Endometrium (tissue), 2 donors: ENCODE measurements at regions not wholly inside any gene's neighbourhood (a gene's known extent, or its start where the extent isn't known, plus 50 kb on each side); places are given as distances from the start of the nearest gene placed in this dataset.
"Not testable (repeated sequence)": the region's sequence is repeated elsewhere in the genome, so short reads cannot be mapped to it uniquely, and the experiment has no call there.

Experiments
- FAIRE-seq: peaks from 2 replicates; lab custom pipeline; 2012; peaks lifted over from hg19 to GRCh38; lab: Jason Lieb, UNC
- donor health status: control.
- donor health status: control.

- FAIRE-seq: no peak
Measured at GRCh38 chr17:54494721-54495715, 405.6 kb upstream of the TOM1L1 start.

DNA sequence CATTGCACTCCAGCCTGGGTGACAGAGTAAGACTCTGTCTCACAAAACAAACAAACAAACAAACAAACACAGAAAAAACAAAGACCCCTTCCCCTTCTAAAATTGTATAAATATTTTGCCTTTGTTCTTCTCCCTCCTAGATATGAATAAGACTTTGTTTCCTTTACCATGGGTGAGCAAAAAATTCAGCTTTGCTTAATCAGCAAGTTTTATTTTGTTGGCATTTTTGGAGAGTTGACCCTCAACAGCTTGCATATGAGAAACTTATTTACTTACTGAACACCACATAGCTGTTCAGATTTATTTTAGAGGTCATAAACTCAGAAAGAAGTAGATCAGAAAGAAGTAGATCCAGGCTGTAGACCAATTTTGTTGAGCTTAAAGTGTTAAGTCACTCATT is 395.2 kb upstream of the TOM1L1 start:
- FAIRE-seq: no peak

DNA sequence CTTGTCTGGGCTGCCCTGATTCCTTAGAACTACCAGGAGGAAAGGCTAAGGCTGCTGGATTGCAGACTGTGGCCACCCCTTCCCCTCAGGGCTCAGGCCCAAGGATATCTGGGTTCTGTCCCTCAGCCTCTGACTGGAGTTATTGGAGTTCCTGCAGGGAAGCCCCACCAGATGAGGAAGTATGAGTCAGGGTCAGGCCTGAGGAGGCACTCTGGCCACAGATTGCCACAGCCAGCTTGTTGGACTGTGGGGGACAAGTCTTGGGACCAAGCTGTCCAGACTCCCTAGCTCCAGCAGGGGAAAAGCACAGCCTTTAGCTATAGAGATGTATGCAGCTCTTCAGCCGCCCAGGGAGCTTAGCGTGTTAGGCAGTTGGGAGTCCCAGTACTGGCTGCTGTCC is 381.9 kb upstream of the TOM1L1 start:
- FAIRE-seq: no peak

DNA sequence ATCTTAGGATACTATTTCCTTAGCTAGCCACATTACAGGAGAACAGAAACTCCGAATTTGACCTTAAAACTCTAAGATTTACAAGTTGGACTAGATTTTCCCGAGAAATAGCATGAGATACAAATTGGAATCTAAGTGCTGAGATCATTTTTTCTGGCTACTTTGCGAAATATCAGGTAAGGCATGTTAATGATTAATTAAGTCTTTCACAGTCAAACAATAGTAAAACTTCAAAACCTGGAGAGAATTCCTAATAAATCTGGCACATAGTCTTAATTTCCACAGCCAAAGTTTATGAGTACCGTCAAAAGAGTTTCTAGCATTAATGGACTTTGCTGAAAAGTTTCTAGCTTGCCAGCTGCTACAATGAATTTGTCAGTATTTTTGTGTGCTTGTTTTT is 379.5 kb upstream of the TOM1L1 start:
- no peak for FAIRE-seq

DNA sequence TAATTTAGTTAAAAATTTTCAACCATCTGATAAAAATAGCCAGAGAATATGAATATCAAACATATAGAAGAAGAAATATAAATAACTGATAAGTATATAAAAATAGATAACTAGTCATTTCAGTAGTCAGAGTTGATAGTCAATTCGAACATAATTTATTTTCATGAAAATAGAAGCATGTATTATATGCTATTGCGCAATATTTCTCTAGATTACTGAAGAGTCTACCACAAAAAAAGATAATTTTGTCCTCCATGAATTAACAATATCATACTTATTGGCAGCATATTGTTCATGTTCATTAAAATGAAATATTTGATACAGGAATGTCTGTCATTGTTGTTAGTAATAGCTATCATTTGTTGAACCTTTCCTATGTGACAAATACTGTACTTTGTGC is 376.2 kb upstream of the TOM1L1 start:
- FAIRE-seq: no peak

- no peak for FAIRE-seq
Measured at GRCh38 chr17:54527941-54528340, 372.7 kb upstream of the TOM1L1 start.

DNA sequence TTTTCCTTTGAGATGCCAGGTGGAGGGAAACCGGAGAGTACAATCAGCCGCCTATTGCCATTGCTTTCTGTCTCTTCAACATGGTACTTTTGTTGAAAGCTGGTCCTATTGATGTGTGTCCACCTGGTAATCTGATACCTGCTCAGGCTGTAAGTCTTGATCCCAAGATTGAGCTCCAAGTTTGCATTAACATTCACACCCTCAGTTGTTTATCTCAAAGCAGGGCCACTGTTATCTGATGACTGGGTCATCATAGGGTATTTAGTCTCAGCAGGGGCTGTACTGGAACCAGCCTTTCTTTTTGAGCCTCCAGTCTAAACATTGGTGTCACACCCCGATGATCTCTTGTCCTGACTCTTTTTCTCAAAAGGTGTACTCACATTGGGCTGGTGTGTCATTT is 370.3 kb upstream of the TOM1L1 start:
- no peak for FAIRE-seq

DNA sequence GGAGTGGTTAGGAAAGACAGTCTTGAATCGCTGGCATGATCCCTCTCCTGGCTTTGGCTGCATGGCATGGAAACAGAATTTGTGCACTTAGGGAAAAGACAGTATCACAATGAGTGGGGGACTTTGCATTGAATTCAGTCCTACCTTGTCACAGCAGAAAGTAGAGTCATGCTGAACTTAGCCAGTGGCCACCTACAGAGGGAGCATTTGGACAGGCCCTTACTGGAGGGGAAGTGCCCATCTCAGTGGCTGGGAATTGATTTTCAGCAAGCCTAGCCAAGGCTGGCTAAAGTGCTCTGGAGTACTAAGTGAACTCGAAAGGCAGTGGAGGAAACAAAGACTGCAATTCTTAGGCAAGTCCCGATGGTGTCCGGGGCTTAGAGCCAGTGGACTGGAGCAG is 364.3 kb upstream of the TOM1L1 start:
- no peak for FAIRE-seq

- no peak for FAIRE-seq
Measured at GRCh38 chr17:54537656-54538055, 363.0 kb upstream of the TOM1L1 start.

- no peak for FAIRE-seq
Measured at GRCh38 chr17:54544249-54544648, 356.4 kb upstream of the TOM1L1 start.

DNA sequence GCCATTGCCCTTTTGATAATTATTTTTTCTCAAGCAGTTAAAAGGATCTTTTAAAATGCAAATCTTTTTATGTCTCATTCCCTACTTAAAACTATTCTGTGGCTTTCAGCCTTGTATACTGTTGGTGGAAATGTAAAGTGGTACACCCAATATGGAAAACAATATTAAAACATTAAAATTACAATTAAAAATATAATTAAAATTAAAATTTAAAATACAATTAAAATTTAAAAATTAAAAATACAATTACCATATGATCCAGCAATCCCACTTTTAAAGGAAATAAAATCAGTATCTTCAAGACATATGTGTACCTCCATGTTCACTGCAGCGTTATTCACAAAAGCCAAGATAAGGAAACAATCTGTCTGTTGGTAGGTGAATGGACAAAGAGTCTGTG is 340.8 kb upstream of the TOM1L1 start:
- no peak for FAIRE-seq

DNA sequence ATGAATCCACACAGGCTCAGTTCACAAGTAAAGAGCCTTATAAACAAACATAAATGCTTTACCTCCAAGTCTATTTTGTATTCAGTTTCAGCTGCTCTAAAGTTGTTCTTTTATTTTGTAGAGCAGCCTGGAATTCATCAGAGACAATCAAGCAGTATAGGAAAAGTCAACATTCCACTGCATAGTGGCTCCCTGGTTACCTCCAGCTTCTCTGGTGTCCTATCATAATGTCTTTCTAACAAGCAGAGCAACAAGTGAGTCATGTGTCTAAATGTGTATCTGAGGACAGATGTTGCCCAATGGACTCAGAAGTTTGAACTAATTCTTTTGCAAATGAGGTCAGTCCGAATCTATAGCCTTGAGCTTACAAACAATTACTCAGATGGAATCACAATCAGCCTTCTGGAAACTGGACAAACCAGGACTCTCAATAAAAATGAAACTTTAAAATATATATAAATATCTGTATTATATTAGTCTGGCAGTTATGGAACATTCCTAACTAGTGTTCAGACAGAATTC is 292.0 kb upstream of the TOM1L1 start:
- no peak for FAIRE-seq

- FAIRE-seq: no peak
Measured at GRCh38 chr17:54620399-54620978, 280.2 kb upstream of the TOM1L1 start.

GRCh38 chr17:54623746-54624145 is 276.9 kb upstream of the TOM1L1 start:
- FAIRE-seq: no peak

GRCh38 chr17:54626146-54626703 is 274.4 kb upstream of the TOM1L1 start:
- no peak for FAIRE-seq

DNA sequence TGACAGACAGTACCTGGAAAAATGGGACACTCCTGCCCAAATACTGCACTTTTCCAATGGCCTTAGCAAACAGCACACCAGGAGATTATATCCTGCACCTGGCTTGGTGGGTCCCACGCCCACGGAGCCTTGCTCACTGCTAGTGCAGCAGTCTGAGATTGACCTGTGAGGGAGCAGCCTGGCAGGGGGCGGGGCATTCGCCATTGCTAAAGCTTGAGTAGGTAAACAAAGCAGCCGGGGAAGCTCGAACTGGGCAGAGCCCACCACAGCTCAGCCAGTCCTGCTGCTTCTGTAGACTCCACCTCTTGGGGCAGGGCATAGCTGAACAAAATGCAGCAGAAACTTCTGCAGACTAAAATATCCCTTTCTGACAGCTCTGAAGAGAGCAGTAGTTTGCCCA is 261.2 kb upstream of the TOM1L1 start:
- not testable (repeated sequence) for FAIRE-seq

DNA sequence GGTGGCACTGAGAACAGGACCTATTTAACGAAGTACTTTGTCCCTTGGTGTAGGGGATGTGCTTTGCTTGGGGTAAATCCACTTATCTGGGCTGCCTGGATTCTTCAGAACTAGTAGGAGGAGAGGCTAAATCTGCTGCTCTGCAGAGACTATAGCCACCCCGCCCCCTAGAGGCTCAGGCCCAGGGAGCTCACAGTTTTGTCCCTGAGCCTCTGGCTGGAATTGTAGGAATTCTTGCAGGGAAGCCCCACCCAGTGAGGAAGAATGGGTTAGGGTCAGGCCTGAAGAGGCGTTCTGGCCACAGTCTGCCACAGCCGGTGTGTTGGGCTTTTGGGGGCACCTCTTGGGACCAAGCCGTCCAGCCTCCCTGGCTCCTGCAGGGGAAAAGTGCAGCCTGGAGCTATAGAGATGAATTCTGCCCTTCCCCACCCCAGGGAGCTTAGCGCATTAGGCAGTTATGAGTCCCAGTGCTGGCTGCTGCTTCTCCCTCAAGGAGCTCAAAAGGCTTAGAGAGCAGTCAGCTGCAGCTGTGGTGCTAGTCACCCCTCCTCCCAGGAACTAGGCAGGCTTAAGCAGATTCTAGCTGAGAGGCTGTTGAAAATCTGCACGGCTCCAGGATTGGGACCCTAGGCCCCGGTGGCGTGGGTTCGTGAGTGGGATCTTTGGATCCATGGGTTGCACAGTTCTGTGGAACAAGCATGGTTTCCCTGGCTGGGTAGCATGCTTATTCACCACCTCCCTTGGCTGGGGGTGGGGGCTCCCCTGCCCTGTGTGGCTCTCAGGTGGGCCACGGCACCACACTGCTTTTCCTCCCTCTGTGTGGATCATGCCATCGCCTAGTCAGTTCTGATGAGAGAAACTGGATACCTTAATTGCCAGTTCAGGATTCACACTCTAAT is 237.4 kb upstream of the TOM1L1 start:
- FAIRE-seq: no peak

DNA sequence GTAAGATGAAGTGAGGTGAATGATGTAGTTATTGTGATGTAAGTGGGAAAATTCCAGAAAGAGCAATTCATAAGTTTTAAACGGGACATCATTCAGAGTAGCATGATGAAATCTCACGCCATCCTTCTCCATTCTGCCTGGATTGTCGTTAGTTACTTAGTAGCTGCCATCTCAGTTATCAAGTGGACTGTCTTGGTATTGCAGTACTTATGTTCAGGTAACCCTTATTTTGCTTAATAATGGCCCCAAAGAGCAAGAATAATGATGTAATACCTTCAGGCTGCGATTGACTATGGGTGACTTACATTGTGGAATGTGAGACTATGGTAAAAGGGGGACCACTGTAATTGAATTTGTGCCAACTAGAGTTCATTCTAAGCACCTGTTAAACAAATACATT is 234.1 kb upstream of the TOM1L1 start:
- no peak for FAIRE-seq

GRCh38 chr17:54678158-54678557 is 222.5 kb upstream of the TOM1L1 start:
- FAIRE-seq: no peak

DNA sequence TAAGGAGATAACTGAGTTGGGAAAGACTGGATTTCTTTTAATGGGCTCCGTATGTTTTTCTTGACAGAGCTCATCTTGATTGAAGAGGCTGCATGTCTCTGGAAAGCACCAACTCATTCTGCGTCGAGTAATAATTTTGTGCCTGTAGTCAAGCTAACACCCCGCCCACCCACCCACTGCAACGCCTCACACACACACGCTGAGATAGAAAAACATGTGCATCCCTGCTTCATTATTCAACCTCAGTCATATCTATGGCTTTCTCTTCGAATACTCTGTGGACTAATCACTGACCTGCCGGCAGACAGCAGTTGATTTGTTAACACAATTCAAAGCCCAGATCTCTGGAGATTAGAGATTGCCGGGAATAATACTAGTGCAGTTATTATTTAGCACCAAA is 220.2 kb upstream of the TOM1L1 start:
- no peak for FAIRE-seq

GRCh38 chr17:54694287-54694887 is 206.3 kb upstream of the TOM1L1 start:
- FAIRE-seq: no peak

GRCh38 chr17:54712798-54713197 is 187.9 kb upstream of the TOM1L1 start:
- FAIRE-seq: not testable (repeated sequence)
